Stomach (tissue), 8 donors: ENCODE measurements at regions not wholly inside any gene's neighbourhood (a gene's known extent, or its start where the extent isn't known, plus 50 kb on each side); places are given as distances from the start of the nearest gene placed in this dataset.
"Not testable (repeated sequence)": the region's sequence is repeated elsewhere in the genome, so short reads cannot be mapped to it uniquely, and the experiment has no call there.

Source experiments
- DNase-seq, 2 donors: peaks; one replicate each; pipeline versions ENCODE4 v3.0.0 to v3.0.0-alpha.2; 2013 to 2019
- H3K27ac ChIP-seq, 5 donors: fragments of 200-600 bp in 4 of 5; sonication (generic) in 4 of 5; one replicate each; pipeline ENCODE4 v1.5.1; 2013 to 2019; ENCODE audit warnings: mild to moderate bottlenecking in 1 of 5, moderate library complexity in 1 of 5
- H3K27me3 ChIP-seq, 3 donors: fragments of 200-600 bp; sonication (generic); one replicate each; pipeline ENCODE4 v1.5.1; 2017 to 2019; ENCODE audit warnings: mixed run types in 1 of 3
- H3K36me3 ChIP-seq, 4 donors: fragments of 200-600 bp; sonication (generic); 1 replicate in 3 of 4; 2 replicates in 1 of 4; pipeline ENCODE4 v1.5.1; 2016 to 2019
- H3K4me1 ChIP-seq, 4 donors: fragments of 200-600 bp; sonication (generic); one replicate each; pipeline ENCODE4 v1.5.1; 2016 to 2019
- H3K4me3 ChIP-seq, 4 donors: fragments of 200-600 bp; sonication (generic) in 3 of 4; one replicate each; pipeline ENCODE4 v1.5.1; 2016 to 2019; ENCODE audit warnings: mild to moderate bottlenecking in 1 of 4
- H3K9me3 ChIP-seq, 4 donors: fragments of 200-600 bp; sonication (generic); one replicate each; pipeline ENCODE4 v1.5.1; 2016 to 2019
- CTCF ChIP-seq, 7 experiments: fragments of 450-650 bp in 4 of 7; fragments of 200-600 bp in 3 of 7; sonication (generic) in 3 of 7; IDR thresholded peaks; one replicate each; pipeline ENCODE4 v1.5.1; 2016 to 2019; ENCODE audit warnings: antibody characterized with exemption in 7 of 7, control low read depth in 2 of 7, mild to moderate bottlenecking in 1 of 7
- EP300 ChIP-seq: sonication (generic); formaldehyde crosslinking; IDR thresholded peaks from one replicate; pipeline ENCODE4 v1.6.1; 2017; ENCODE audit warnings: antibody characterized with exemption
- POLR2A ChIP-seq, 4 donors: fragments of 450-650 bp; IDR thresholded peaks; one replicate each; pipeline ENCODE4 v1.6.1; 2016; ENCODE audit warnings: antibody characterized with exemption in 4 of 4, control low read depth in 2 of 4, mild to moderate bottlenecking in 1 of 4, moderate library complexity in 1 of 4
- POLR2AphosphoS5 ChIP-seq, 3 donors: sonication (generic); formaldehyde crosslinking; IDR thresholded peaks; one replicate each; pipeline ENCODE4 v1.6.1; 2016; ENCODE audit warnings: antibody characterized with exemption in 3 of 3
- WGBS, 5 donors: extraction: QIAGEN DNeasy Blood & Tissue Kit in 3 of 5; methylation state at CpG; one replicate each; pipeline versions ENCODE4 v1.1.5 to v1.1.7; 2013 to 2018; 5-methylcytosine and 5-hydroxymethylcytosine counted together
- intact Hi-C: fragments of 100-400 bp; cut with DNase I; formaldehyde crosslinking; loops from one replicate; pipeline ENCODE4 v1.15.1; 2023; ENCODE audit warnings: low total_unique reads
- donor health status: healthy with polysubstance abuse.
- donor health status: Bipolar disorder and iron deficiency.
- donor health status: healthy.

- Histone ChIP-seq H3K36me3 (no peaks in the 10 kb centered on the region), H3K4me1 (no peaks in the 10 kb centered on the region), H3K27ac (no peak overlapping the region), H3K9me3 (peaks cover 0 to 9% (median 0%) of the 10 kb centered on the region in 4 donors), H3K4me3 (no peak overlapping the region), H3K27me3 (no peaks in the 10 kb centered on the region)
- intact Hi-C loops: no loop called here
- no peak for DNase-seq
- WGBS, 5 donors: 59 to 90% (median 79%) methylated on average over 1 of the region's 1 CpG
- TF ChIP-seq EP300: no peak
- TF ChIP-seq CTCF (IDR thresholded peaks at IDR 0.05): no peak
- TF ChIP-seq POLR2AphosphoS5 (IDR thresholded peaks at IDR 0.05): no peak
- no peak for TF ChIP-seq POLR2A (IDR thresholded peaks at IDR 0.05)
Measured at GRCh38 chr10:109650228-109650627, 273.1 kb downstream of the XPNPEP1 start.

- WGBS, 5 donors: 42 to 57% (median 55%) methylated on average over 5 of the region's 5 CpGs
- H3K4me1 ChIP-seq: no peaks in the 10 kb centered on the region
- H3K27ac ChIP-seq: no peak overlapping the region
- no peaks in the 10 kb centered on the region for H3K36me3 ChIP-seq
- TF ChIP-seq POLR2A (IDR thresholded peaks at IDR 0.05): no peak
- no peak for TF ChIP-seq CTCF (IDR thresholded peaks at IDR 0.05)
- no peak for TF ChIP-seq EP300
- no peak for DNase-seq
- no peak overlapping the region for H3K4me3 ChIP-seq
- peaks cover 0 to 6% (median 0%) of the 10 kb centered on the region in 4 donors for H3K9me3 ChIP-seq
- intact Hi-C loops: no loop called here
- no peaks in the 10 kb centered on the region for H3K27me3 ChIP-seq
Measured at GRCh38 chr10:109647627-109648026, 275.7 kb downstream of the XPNPEP1 start.

GRCh38 chr10:109633846-109634245, 289.5 kb downstream of the XPNPEP1 start:
- peaks cover 0 to 11% (median 5%) of the 10 kb centered on the region in 4 donors for H3K9me3 ChIP-seq
- H3K36me3 ChIP-seq: no peaks in the 10 kb centered on the region
- no peaks in the 10 kb centered on the region for H3K4me1 ChIP-seq
- H3K4me3 ChIP-seq: no peak overlapping the region
- no peak for DNase-seq
- intact Hi-C loops: no loop called here
- H3K27ac ChIP-seq: no peak overlapping the region
- TF ChIP-seq CTCF (IDR thresholded peaks at IDR 0.05): no peak
- no peak for TF ChIP-seq POLR2AphosphoS5 (IDR thresholded peaks at IDR 0.05)
- no peak for TF ChIP-seq POLR2A (IDR thresholded peaks at IDR 0.05)
- TF ChIP-seq EP300: no peak
- H3K27me3 ChIP-seq: no peaks in the 10 kb centered on the region

GRCh38 chr10:109633017-109633416, 290.3 kb downstream of the XPNPEP1 start:
- intact Hi-C loops, H3K27ac ChIP-seq, H3K36me3 ChIP-seq, DNase-seq, H3K4me1 ChIP-seq, H3K4me3 ChIP-seq, H3K27me3 ChIP-seq: not testable (repeated sequence)
- H3K9me3 ChIP-seq: peaks cover 0 to 11% (median 5%) of the 10 kb centered on the region in 4 donors

GRCh38 chr10:109624939-109625338, 298.4 kb downstream of the XPNPEP1 start:
- 48 to 59% (median 56%) methylated on average over 2 of the region's 2 CpGs for WGBS, 5 donors
- Histone ChIP-seq H3K9me3 (no peaks in the 10 kb centered on the region), H3K27ac (no peak overlapping the region), H3K36me3 (no peaks in the 10 kb centered on the region), H3K4me3 (no peak overlapping the region), H3K4me1 (no peaks in the 10 kb centered on the region), H3K27me3 (no peaks in the 10 kb centered on the region)
- DNase-seq: no peak
- TF ChIP-seq CTCF (IDR thresholded peaks at IDR 0.05) (no peak), POLR2AphosphoS5 (IDR thresholded peaks at IDR 0.05) (no peak), EP300 (no peak), POLR2A (IDR thresholded peaks at IDR 0.05) (no peak)
- intact Hi-C loops: no loop called here
